Forelimb muscle (tissue), 1 donor: ENCODE measurements at regions not wholly inside any gene's neighbourhood (a gene's known extent, or its start where the extent isn't known, plus 50 kb on each side); places are given as distances from the start of the nearest gene placed in this dataset.

Experiments
- DNase-seq: peaks from one replicate; pipeline ENCODE4 v3.0.0-alpha.2; 2013; ENCODE audit warnings: low read depth

- no peak for DNase-seq
Measured at GRCh38 chr4:18582841-18583240, 561.3 kb upstream of the LCORL start.

GRCh38 chr4:18578307-18578706 is 556.8 kb upstream of the LCORL start:
- DNase-seq, result no peak

- DNase-seq, result no peak
Measured at GRCh38 chr4:18572481-18572880, 550.9 kb upstream of the LCORL start.

DNA sequence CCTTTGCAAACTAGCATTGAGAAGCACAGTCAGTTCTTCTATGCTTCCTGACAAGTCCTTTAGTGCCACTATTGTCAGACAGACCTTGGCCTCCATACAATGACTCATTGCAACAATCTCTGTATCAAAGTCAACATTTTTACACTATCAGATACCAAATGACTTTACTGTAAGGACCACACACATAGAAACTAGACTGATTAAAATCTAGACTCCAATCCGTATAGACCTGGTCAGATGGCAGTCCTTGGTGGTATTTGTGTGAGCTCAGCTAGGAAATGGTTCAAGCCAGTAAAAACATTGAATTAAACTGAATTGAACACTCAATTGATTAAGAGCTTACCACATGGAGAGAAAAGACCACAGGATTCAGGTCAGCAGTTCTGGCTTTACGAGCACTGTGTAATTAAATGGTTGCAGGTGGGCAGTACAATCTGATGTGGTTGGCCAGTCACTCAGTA is 549.8 kb upstream of the LCORL start:
- DNase-seq, result no peak

GRCh38 chr4:18570370-18570769 is 548.8 kb upstream of the LCORL start:
- DNase-seq, result no peak

- DNase-seq, result no peak
Measured at GRCh38 chr4:18568600-18568999, 547.0 kb upstream of the LCORL start.

GRCh38 chr4:18566970-18567799 is 545.6 kb upstream of the LCORL start:
- no peak for DNase-seq

- DNase-seq, result no peak
Measured at GRCh38 chr4:18559492-18559891, 537.9 kb upstream of the LCORL start.

GRCh38 chr4:18556402-18556801 is 534.8 kb upstream of the LCORL start:
- DNase-seq, result no peak

DNA sequence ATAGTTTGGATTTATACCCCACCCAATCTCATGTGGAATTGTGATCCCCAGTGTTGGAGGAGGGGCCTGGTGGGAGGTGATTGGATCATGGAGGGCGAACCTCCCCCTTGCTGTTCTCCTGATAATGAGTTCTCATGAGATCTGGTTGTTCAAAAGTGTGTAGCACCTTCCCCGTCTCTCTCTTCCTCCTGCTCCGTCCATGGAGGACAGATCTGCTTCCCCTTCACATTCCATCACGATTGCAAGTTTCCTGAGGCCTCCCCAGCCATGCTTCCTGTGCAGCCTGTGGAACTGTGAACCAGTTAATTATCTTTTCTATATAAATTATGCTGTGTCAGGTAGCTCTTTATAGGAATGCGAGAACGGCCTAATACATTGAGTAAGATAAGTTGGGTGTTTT is 518.8 kb upstream of the LCORL start:
- DNase-seq, result no peak

DNA sequence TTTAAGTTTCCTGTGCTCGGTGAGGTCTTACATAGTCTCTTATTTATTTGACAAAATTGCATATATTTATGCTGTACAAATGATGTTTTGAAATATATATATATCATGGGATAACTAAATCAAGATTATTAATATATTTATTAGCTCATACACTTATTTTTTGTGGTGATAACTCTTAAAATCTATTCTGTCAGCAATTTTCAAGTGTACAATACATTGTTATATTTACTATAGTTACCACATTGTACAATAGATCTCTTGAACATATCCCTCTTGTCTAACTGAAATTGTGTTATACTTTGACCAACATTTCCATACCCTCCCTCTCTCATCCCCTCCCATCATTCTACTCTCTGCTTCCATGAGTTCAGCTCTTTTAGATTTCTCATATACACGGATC is 516.6 kb upstream of the LCORL start:
- no peak for DNase-seq

DNA sequence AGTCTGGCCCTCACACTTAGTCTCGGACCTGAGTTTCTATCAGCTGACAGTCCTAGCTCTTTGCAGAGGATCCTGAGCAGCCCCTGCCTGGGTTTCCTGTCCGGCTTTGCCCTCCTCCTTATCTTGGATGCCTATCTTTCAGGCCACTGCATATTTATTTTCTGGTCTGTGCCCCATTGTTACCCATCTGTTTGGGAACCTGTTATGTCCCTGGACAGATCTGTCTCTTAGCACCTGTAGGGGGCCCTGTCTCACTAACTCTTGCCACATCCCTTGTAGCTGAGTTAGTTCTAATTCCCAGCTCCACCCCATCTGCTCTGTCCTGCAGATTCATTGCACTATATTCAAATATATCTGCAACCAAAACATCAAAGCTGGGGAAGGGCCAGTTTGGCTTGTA is 514.9 kb upstream of the LCORL start:
- no peak for DNase-seq

- DNase-seq, result no peak
Measured at GRCh38 chr4:18535948-18536347, 514.4 kb upstream of the LCORL start.

- DNase-seq, result no peak
Measured at GRCh38 chr4:18533262-18533775, 511.8 kb upstream of the LCORL start.

- DNase-seq, result no peak
Measured at GRCh38 chr4:18531731-18532130, 510.2 kb upstream of the LCORL start.

GRCh38 chr4:18529482-18529881 is 507.9 kb upstream of the LCORL start:
- no peak for DNase-seq

- no peak for DNase-seq
Measured at GRCh38 chr4:18524667-18525066, 503.1 kb upstream of the LCORL start.

DNA sequence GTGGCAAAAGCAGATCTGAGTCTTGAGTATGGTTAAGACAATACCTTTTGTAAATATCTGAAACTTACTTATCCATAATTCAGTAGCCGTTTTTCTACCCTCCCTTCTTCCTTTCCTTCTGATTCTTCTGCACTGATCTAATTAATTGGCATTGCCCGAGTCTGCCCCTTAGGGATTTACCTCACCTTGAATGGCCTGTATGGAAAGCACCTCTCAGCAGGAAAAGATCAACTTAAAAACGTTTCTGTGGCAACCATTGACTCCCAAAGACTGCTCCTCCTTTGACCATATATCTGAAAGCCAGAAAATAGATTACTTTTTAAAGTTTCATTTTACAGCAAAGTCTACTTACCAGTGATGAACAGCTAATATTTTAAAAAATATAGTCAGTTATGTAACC is 496.5 kb upstream of the LCORL start:
- DNase-seq, result no peak

DNA sequence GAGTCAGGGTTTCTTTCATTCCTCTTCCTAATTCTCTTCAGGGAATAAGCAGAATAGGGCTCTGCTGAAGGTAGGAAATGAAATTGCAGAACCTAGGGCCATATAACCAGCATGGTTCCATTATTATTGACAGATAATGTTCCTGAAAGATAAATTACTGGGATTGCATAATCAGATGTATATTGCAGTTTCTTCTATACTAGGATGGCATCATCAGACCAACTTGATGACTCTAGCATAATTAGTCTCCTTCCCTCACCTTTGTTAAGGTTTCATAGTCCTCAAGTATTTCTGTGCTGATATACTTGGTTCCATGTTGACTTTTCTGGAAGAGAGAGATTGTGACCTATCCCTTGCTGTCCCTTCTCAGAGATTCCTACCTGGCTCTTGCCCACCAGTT is 492.3 kb upstream of the LCORL start:
- no peak for DNase-seq

- DNase-seq, result no peak
Measured at GRCh38 chr4:18512718-18513117, 491.2 kb upstream of the LCORL start.

DNA sequence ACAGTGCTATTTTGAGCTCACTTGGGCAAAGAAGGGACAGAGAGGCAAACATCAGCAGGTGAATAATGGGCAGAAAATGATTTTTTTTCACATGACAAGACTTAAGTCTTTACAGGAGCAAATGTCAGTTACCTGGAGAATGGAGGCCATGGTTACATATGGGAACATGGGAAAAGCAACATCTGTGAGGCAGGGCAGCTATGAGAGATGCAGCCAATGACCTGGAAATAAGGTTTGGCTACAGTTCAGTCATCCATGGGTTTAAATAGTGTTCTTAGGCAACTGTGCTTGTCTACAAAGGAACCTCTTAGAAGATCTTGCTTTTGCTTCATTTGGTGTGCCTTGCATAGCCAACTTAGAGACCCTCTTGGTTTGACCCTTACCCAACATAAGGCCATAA is 490.2 kb upstream of the LCORL start:
- no peak for DNase-seq

- no peak for DNase-seq
Measured at GRCh38 chr4:18508786-18509185, 487.2 kb upstream of the LCORL start.

- DNase-seq, result no peak
Measured at GRCh38 chr4:18480928-18481327, 459.4 kb upstream of the LCORL start.

- no peak for DNase-seq
Measured at GRCh38 chr4:18480342-18480741, 458.8 kb upstream of the LCORL start.
